ENCODE measurements at regions not wholly inside any gene's neighbourhood (a gene's known extent, or its start where the extent isn't known, plus 50 kb on each side); places are given as distances from the start of the nearest gene placed in this dataset.

GRCh38 chr9:25600501-25600900, 77.7 kb downstream of the TUSC1 start:
- TF ChIP-seq CTCF (IDR thresholded peaks at IDR 0.05) (no peak), POLR2A (IDR thresholded peaks at IDR 0.05) (no peak), EP300 (IDR thresholded peaks at IDR 0.05; ENCODE audit: low read depth) (no peak)

Data from transverse colon (tissue), 3 donors.